Mammary epithelial cell (primary cell): ENCODE measurements at regions not wholly inside any gene's neighbourhood (a gene's known extent, or its start where the extent isn't known, plus 50 kb on each side); places are given as distances from the start of the nearest gene placed in this dataset.

Source experiments
- EZH2 ChIP-seq: IDR thresholded peaks from 2 replicates; pipeline ENCODE4 v1.6.1; 2012; ENCODE audit warnings: low read length, inconsistent platforms, borderline replicate concordance
- TF ChIP-seq, protein P1 (sequence below), 2 donors: IDR thresholded peaks in 1 of 2; conservative IDR thresholded peaks in 1 of 2; 2 replicates each; pipeline ENCODE4 v1.5.1; 2011 to 2012; ENCODE audit warnings: inconsistent platforms in 2 of 2, low read length in 2 of 2, mild to moderate bottlenecking in 2 of 2, control low read depth in 1 of 2, low read depth in 1 of 2; ENCODE audit not compliant: insufficient read depth in 1 of 2; ENCODE audit errors: extremely low read depth in 1 of 2

DNA sequence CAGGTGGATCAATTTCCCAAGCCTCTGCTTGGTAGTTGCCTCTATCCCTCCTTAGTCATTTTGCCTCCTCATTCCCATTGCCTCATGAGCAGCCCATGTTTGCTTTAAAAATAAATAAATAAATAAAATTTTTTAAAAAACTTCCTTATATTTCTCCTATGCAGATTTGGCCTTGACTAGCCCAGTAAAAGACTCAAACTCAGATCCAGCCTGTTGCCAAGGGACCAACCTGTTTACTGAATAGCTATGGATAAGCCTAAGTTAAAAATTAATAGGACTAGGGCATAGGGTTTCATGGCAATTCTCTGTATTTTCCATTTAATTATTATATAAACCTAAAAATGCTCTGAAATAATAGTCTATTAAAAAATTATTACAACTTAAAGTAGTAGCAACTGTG lies 384.4 kb downstream of the RSL24D1 start:
- TF ChIP-seq, protein P1, sequence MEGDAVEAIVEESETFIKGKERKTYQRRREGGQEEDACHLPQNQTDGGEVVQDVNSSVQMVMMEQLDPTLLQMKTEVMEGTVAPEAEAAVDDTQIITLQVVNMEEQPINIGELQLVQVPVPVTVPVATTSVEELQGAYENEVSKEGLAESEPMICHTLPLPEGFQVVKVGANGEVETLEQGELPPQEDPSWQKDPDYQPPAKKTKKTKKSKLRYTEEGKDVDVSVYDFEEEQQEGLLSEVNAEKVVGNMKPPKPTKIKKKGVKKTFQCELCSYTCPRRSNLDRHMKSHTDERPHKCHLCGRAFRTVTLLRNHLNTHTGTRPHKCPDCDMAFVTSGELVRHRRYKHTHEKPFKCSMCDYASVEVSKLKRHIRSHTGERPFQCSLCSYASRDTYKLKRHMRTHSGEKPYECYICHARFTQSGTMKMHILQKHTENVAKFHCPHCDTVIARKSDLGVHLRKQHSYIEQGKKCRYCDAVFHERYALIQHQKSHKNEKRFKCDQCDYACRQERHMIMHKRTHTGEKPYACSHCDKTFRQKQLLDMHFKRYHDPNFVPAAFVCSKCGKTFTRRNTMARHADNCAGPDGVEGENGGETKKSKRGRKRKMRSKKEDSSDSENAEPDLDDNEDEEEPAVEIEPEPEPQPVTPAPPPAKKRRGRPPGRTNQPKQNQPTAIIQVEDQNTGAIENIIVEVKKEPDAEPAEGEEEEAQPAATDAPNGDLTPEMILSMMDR (conservative IDR thresholded peaks at IDR 0.05 in 1 of 2, IDR thresholded peaks at IDR 0.05 in 1 of 2; ENCODE audit: extremely low read depth in 1 of 2, insufficient read depth in 1 of 2, low read depth in 1 of 2, low read length in 2 of 2): no peak
- no peak for TF ChIP-seq EZH2
